ENCODE measurements at regions not wholly inside any gene's neighbourhood (a gene's known extent, or its start where the extent isn't known, plus 50 kb on each side); places are given as distances from the start of the nearest gene placed in this dataset.

DNA sequence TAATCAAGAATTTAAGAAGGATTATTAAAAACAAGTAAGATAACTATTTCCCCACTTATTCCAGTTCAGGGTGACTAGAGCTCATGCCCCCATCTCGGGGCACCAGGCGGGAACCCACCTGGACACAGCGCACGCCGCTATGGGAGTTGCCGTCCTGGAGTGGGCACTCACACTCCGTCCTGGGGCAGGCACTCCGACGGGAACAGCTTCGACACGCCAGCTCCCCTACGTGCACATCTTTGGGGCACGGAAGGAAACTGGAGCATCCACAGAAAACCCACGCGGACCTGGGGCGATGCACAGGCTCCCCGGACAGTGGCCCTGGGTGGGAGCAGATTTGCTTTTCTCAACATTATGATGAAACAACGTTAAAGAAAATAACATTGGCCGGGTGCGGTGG is 52.0 kb upstream of the GATA5 start:
- H3K27ac ChIP-seq (ENCODE audit: low read depth, low read length): no peak overlapping the region
- H3K4me1 ChIP-seq (ENCODE audit: insufficient read depth, low read length): no peaks in the 10 kb centered on the region
- H3K9me3 ChIP-seq (ENCODE audit: control insufficient read depth in 1 of 2, low read length in 2 of 2): no peaks in the 10 kb centered on the region
- H3K9me3 Mint-ChIP-seq: no peaks in the 10 kb centered on the region
- no peaks in the 10 kb centered on the region for H3K36me3 ChIP-seq (ENCODE audit: insufficient read depth, low read length)
- no peak overlapping the region for H3K4me3 Mint-ChIP-seq
- H3K4me1 Mint-ChIP-seq: peaks cover 0 to 2% (median 0%) of the 10 kb centered on the region in 4 donors
- H3K36me3 Mint-ChIP-seq: no peaks in the 10 kb centered on the region
- intact Hi-C loops (cut with micrococcal nuclease): no loop called here
- H3K27ac Mint-ChIP-seq: no peak overlapping the region
- DNase-seq: no peak
- ChIA-PET POLR2A (ENCODE audit: partially characterized antibody) (no interaction called here), CTCF (ENCODE audit: partially characterized antibody) (interaction anchor here (1.2 kb wide), 1 partner anchor 28 kb away, joined by 3 read pairs; no protein-coding TSS in a partner anchor)
- peaks cover 11 to 18% of the 10 kb centered on the region in 2 donors for H3K27me3 Mint-ChIP-seq
- no peaks in the 10 kb centered on the region for H3K27me3 ChIP-seq (ENCODE audit: insufficient read depth, low read length)
- H3K4me3 ChIP-seq (ENCODE audit: low read length in 2 of 2): no peak overlapping the region

DNA sequence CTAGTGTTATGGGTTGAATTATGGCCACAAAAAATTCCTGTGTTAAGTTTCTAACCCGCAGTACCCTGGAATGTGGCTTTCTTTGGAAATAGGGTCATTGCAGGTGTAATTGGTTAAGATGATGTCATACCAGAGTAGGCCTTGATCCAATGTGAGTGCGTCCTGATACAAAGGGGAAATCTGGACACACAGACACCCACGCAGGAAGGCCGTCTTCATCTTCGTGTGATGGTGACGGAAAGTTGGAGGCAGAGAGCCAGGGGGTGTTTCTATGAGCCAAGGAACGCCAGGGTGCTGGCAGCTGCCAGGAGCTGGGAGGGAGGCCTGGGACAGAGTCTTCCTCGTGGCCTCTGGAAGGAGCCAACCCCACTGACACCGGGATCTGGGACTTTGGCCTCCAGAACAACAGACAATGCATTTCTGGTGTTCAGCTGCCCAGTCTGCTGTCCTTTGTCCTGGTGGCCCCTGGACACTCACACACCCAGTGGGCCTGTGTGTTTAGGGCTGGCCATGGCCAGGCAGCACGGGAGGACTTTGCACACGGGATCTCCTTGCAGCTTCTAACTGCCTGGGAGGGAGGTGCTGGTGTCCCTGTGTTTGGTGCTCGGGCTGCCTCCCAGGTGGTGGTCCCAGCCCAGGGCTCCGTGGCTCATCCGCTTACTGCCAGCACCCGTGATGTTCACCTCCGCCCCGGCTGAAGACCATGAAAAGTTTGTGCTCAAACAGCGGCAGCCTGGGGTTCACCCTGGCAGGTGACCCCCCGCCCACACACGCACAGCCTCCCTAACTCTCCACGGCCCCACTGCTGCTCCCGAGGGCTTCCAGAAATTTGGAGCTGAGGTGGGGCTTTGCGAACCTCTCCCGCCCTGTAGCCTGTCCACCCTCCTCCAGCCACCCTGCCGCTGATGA is 53.4 kb upstream of the GATA5 start:
- no peak overlapping the region for H3K4me3 ChIP-seq (ENCODE audit: low read length in 2 of 2)
- peaks cover 0 to 2% (median 0%) of the 10 kb centered on the region in 4 donors for H3K4me1 Mint-ChIP-seq
- no peaks in the 10 kb centered on the region for H3K9me3 ChIP-seq (ENCODE audit: control insufficient read depth in 1 of 2, low read length in 2 of 2)
- no peaks in the 10 kb centered on the region for H3K36me3 Mint-ChIP-seq
- H3K27ac ChIP-seq (ENCODE audit: low read depth, low read length): no peak overlapping the region
- no peaks in the 10 kb centered on the region for H3K27me3 ChIP-seq (ENCODE audit: insufficient read depth, low read length)
- no peaks in the 10 kb centered on the region for H3K4me1 ChIP-seq (ENCODE audit: insufficient read depth, low read length)
- no peak overlapping the region for H3K4me3 Mint-ChIP-seq
- intact Hi-C loops (cut with micrococcal nuclease): no loop called here
- ChIA-PET POLR2A (ENCODE audit: partially characterized antibody) (no interaction called here), CTCF (ENCODE audit: partially characterized antibody) (no interaction called here)
- H3K27me3 Mint-ChIP-seq: peaks cover 11 to 14% of the 10 kb centered on the region in 2 donors
- DNase-seq: no peak
- H3K36me3 ChIP-seq (ENCODE audit: insufficient read depth, low read length): no peaks in the 10 kb centered on the region
- H3K9me3 Mint-ChIP-seq: no peaks in the 10 kb centered on the region
- H3K27ac Mint-ChIP-seq: no peak overlapping the region

DNA sequence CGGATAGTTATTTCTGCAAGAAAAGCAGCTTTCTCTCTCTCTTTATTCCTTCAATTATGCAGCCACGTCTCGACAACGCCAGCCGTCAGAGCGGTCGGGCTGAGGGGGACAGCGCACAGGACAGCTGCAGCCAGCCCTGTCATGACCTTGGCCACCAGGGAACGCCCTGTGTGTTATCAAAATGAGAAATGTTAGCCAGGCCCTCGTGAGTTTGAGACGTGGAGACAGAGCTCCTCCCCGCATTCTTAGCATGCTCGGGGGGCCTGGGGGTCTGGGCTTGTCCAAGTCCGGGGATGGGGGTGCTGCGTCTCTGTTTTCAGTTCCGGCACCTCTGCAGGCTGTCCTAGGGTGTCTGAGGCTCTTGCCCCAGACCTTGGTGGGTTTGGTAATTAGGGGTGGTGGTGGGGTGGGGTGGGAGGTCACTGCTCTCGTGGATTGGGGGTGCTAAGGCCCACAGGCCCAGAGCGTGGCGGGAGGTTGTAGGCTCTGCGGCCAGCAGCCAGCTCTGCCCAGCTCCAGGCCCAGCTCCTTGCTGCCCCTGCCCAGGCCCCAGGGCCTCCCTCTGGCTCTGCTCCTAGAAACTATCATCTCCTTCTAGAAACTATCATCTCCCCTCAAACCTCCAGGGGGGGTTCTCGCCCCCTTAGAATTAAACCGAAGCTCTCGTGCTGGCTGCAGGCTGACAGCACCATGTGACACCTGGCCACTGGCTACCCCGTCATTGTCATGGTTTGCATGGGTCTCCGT is 54.3 kb upstream of the GATA5 start:
- H3K27me3 Mint-ChIP-seq: peaks cover 8 to 12% of the 10 kb centered on the region in 2 donors
- H3K9me3 Mint-ChIP-seq: no peaks in the 10 kb centered on the region
- Histone ChIP-seq H3K27me3 (ENCODE audit: insufficient read depth, low read length) (no peaks in the 10 kb centered on the region), H3K9me3 (ENCODE audit: control insufficient read depth in 1 of 2, low read length in 2 of 2) (no peaks in the 10 kb centered on the region), H3K36me3 (ENCODE audit: insufficient read depth, low read length) (no peaks in the 10 kb centered on the region), H3K4me1 (ENCODE audit: insufficient read depth, low read length) (no peaks in the 10 kb centered on the region), H3K27ac (ENCODE audit: low read depth, low read length) (no peak overlapping the region), H3K4me3 (ENCODE audit: low read length in 2 of 2) (no peak overlapping the region)
- H3K4me3 Mint-ChIP-seq: no peak overlapping the region
- H3K36me3 Mint-ChIP-seq: no peaks in the 10 kb centered on the region
- H3K27ac Mint-ChIP-seq: no peak overlapping the region
- DNase-seq: no peak
- POLR2A ChIA-PET (ENCODE audit: partially characterized antibody): no interaction called here
- intact Hi-C loops (cut with micrococcal nuclease): no loop called here
- CTCF ChIA-PET (ENCODE audit: partially characterized antibody): no interaction called here
- no peaks in the 10 kb centered on the region for H3K4me1 Mint-ChIP-seq

DNA sequence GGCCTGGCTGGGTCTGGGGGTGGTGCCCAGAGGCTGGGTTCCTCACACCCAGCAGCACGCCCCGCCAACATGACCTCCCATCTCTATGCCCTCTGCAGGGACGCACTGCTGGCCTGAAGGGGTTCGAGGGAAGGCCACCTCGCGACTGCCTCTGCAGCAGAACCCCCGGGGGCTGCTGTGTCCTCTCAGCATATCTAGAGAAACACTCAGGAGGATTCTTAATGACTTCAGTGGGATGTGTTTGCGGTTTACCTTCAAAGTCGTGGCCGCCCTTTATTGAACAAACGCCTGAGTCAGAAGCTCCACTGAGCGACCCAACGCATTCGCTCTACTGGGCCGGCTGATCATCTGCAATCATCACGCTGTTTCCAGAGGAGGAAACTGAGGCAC is 54.8 kb upstream of the GATA5 start:
- CTCF ChIA-PET (ENCODE audit: partially characterized antibody): no interaction called here
- Histone ChIP-seq H3K9me3 (ENCODE audit: control insufficient read depth in 1 of 2, low read length in 2 of 2) (no peaks in the 10 kb centered on the region), H3K27ac (ENCODE audit: low read depth, low read length) (no peak overlapping the region), H3K4me3 (ENCODE audit: low read length in 2 of 2) (no peak overlapping the region), H3K4me1 (ENCODE audit: insufficient read depth, low read length) (no peaks in the 10 kb centered on the region), H3K27me3 (ENCODE audit: insufficient read depth, low read length) (no peaks in the 10 kb centered on the region), H3K36me3 (ENCODE audit: insufficient read depth, low read length) (no peaks in the 10 kb centered on the region)
- Mint-ChIP-seq H3K27me3 (peaks cover 8 to 12% of the 10 kb centered on the region in 2 donors), H3K36me3 (no peaks in the 10 kb centered on the region), H3K4me3 (no peak overlapping the region), H3K9me3 (no peaks in the 10 kb centered on the region), H3K27ac (no peak overlapping the region), H3K4me1 (no peaks in the 10 kb centered on the region)
- intact Hi-C loops (cut with micrococcal nuclease): no loop called here
- no peak for DNase-seq
- POLR2A ChIA-PET (ENCODE audit: partially characterized antibody): no interaction called here

DNA sequence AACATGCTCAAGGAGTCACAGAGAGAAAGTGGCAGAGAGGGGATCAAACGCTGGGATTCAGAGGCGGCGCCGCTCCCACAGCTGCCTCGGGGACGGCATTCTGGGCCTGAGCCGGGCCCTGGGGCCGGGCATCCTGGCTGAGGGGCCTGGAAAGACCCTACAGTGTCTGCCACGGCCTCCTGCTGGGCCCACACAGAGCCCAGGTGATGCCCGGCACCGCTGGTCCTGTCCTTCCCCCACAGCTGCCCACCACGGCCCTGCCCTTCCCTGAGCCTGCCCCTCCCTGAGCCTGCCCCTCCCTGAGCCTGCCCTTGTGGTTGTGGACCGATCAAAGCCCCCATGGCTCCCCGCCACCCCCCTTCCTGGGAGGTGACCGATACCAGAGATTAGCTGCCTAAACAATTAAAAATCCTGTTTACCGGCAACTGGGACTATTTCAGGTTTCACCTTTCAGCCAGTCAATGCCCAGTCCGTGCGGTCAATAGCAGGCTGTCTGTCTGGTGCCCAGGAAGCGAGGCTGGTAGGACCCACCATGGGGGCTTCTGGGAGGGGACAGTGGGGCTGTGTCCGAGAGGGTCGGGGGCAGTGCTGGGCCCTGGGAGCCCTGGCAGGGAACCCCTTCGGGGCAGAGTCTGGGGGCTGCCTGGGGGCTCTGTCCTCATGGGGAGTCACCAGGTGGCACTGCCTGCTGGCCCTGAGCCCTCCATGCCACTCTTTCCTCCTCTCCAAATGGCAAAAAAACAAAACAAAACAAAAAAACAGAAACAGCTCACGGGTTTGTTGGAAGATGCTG is 55.4 kb upstream of the GATA5 start:
- no peak for DNase-seq
- no peaks in the 10 kb centered on the region for H3K9me3 Mint-ChIP-seq

DNA sequence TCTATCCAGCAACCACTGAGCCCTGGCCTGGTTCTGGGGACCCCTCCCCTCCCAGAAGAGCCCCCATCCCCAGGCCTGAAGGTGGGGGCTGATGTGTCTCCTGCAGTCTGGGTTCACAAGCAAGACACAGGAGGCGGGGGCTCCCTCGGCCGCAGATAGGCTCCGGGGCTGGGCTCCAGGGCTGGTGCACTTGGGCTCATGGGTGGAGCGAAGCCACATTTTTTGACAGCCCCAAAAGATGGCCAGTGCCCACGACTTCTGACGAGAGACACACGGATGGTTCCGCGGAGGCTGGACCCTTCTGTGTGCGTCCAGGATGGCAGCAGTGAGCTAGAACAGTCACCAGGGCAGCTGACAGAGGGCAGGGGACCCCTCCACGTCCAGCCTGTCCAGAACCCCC is 57.1 kb upstream of the GATA5 start:
- H3K4me1 ChIP-seq (ENCODE audit: insufficient read depth, low read length): no peaks in the 10 kb centered on the region
- no peak for DNase-seq
- H3K27me3 ChIP-seq (ENCODE audit: insufficient read depth, low read length): no peaks in the 10 kb centered on the region
- ChIA-PET CTCF (ENCODE audit: partially characterized antibody) (no interaction called here), POLR2A (ENCODE audit: partially characterized antibody) (no interaction called here)
- no peaks in the 10 kb centered on the region for H3K36me3 Mint-ChIP-seq
- no peaks in the 10 kb centered on the region for H3K9me3 Mint-ChIP-seq
- intact Hi-C loops (cut with micrococcal nuclease): no loop called here
- H3K4me3 ChIP-seq (ENCODE audit: low read length in 2 of 2): no peak overlapping the region
- no peak overlapping the region for H3K4me3 Mint-ChIP-seq
- no peak overlapping the region for H3K27ac Mint-ChIP-seq
- H3K4me1 Mint-ChIP-seq: no peaks in the 10 kb centered on the region
- no peaks in the 10 kb centered on the region for H3K9me3 ChIP-seq (ENCODE audit: control insufficient read depth in 1 of 2, low read length in 2 of 2)
- H3K36me3 ChIP-seq (ENCODE audit: insufficient read depth, low read length): no peaks in the 10 kb centered on the region
- peaks cover 5 to 6% of the 10 kb centered on the region in 2 donors for H3K27me3 Mint-ChIP-seq
- H3K27ac ChIP-seq (ENCODE audit: low read depth, low read length): no peak overlapping the region

More for the DNA sequence above, 55.4 kb upstream of the GATA5 start:
- CTCF ChIA-PET (ENCODE audit: partially characterized antibody): no interaction called here
- Histone ChIP-seq H3K4me1 (ENCODE audit: insufficient read depth, low read length) (no peaks in the 10 kb centered on the region), H3K4me3 (ENCODE audit: low read length in 2 of 2) (no peak overlapping the region), H3K27me3 (ENCODE audit: insufficient read depth, low read length) (no peaks in the 10 kb centered on the region), H3K36me3 (ENCODE audit: insufficient read depth, low read length) (no peaks in the 10 kb centered on the region), H3K27ac (ENCODE audit: low read depth, low read length) (no peak overlapping the region), H3K9me3 (ENCODE audit: control insufficient read depth in 1 of 2, low read length in 2 of 2) (no peaks in the 10 kb centered on the region)
- no peak overlapping the region for H3K27ac Mint-ChIP-seq
- H3K36me3 Mint-ChIP-seq: no peaks in the 10 kb centered on the region
- H3K4me3 Mint-ChIP-seq: no peak overlapping the region
- intact Hi-C loops (cut with micrococcal nuclease): no loop called here
- no peaks in the 10 kb centered on the region for H3K4me1 Mint-ChIP-seq
- POLR2A ChIA-PET (ENCODE audit: partially characterized antibody): no interaction called here
- peaks cover 6 to 8% of the 10 kb centered on the region in 2 donors for H3K27me3 Mint-ChIP-seq
